HG03097 (cell line): ENCODE measurements at regions not wholly inside any gene's neighbourhood (a gene's known extent, or its start where the extent isn't known, plus 50 kb on each side); places are given as distances from the start of the nearest gene placed in this dataset.

Experiments
- ATAC-seq: cut with Tn5 transposase; IDR thresholded peaks from one replicate; pipeline ENCODE4 v1.9.1; 2021; ENCODE audit not compliant: unreplicated experiment, low FRiP score

GRCh38 chr15:94105760-94106159 lies 125.6 kb upstream of the MCTP2 start:
- ATAC-seq, result no peak

GRCh38 chr15:94100863-94101262 lies 130.5 kb upstream of the MCTP2 start:
- no peak for ATAC-seq

GRCh38 chr15:94099574-94099960 lies 131.8 kb upstream of the MCTP2 start:
- no peak for ATAC-seq

DNA sequence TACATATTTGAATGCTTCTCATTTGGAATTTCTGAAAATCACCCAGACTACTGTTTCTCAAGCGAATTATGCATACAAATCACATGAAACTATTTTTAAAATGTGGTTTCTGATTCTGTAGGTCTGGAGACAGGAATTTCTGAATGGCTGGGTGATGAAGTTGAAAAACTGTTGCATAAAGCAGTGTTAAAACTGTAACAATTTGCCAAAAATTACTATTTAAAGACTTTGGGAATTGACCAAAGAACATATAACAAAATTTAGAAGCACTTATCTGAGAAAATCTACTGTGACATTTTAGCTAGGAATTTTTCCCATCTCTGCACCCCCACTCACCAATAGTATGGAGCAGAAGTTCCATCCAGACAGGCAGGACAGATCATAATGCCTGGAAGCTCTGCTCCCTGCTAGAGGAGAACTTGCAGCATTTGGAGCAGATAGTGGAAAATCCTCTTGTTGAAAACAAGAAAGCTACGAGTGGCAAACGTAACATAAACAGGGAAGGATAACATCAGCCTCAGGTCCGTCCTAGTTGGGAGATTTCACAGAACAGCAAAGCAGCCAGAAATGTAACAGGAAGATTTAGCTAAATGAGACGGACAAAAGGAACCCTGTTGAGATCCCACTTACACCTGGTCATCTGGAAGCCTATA lies 132.3 kb upstream of the MCTP2 start:
- ATAC-seq, result no peak

GRCh38 chr15:94097552-94097951 lies 133.8 kb upstream of the MCTP2 start:
- no peak for ATAC-seq

GRCh38 chr15:94094310-94094709 lies 137.1 kb upstream of the MCTP2 start:
- ATAC-seq, result no peak

- ATAC-seq, result no peak
These were observed 145.0 kb upstream of the MCTP2 start for GRCh38 chr15:94086341-94086740.

DNA sequence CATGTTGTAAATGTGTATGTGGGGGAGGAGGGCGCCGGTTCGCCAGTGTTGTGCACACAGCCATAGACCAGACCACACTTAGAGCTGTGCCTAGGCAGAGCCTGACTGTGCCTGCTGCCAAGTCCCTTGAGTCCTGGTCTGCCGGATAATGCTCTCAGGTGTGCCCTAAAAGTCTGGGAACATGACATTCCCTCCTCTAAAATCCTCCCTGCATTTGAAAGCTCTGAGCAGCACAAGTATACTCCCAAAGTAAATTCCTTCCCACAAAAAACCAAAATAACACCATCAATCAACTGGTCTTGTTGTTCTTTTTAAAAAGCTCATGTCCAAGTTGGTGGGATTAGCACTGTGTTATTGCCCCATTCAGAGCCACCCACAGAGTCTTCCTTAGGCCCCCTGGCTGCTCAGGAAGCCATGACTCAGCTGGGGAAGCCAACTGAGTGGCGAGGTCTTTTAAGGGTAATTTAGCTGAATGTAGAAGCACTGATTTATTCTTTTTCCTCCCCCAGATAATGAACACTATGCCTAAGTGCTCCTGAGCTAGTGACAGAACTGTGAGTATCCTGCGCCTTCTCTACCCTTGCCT lies 147.8 kb upstream of the MCTP2 start:
- ATAC-seq, result no peak

- no peak for ATAC-seq
These were observed 149.5 kb upstream of the MCTP2 start for GRCh38 chr15:94081829-94082228.

DNA sequence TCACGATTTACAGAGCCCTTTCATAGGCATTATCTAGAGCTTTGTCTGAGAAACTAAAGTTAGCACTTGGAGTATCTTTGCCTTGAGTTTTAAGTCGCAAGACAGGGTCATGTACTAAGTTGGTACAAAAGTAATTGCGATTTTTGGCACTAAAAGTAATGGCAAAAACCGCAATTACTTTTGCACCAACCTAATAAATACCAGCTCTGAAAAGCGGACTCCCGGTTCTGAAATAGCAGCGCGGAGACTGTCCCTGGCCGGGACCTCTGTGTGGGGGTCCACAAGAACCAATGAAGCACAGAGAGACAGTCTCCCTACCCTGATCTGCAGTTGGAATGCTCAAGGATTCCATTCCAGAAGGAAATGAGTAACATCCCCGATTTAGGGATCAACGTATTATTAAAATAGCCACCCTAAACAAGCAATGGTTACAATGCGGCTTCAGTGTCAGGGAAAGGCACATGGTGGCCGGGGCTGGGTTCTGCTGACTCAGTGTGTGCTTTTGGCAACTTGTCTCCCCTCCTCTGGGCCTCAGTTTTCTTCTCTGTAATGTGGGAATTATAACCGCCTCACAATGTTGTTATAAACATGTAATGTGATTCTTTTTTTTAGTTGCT lies 150.3 kb upstream of the MCTP2 start:
- ATAC-seq, result no peak

GRCh38 chr15:94080416-94080815 lies 150.9 kb upstream of the MCTP2 start:
- no peak for ATAC-seq

- no peak for ATAC-seq
These were observed 151.4 kb upstream of the MCTP2 start for GRCh38 chr15:94079968-94080367.

DNA sequence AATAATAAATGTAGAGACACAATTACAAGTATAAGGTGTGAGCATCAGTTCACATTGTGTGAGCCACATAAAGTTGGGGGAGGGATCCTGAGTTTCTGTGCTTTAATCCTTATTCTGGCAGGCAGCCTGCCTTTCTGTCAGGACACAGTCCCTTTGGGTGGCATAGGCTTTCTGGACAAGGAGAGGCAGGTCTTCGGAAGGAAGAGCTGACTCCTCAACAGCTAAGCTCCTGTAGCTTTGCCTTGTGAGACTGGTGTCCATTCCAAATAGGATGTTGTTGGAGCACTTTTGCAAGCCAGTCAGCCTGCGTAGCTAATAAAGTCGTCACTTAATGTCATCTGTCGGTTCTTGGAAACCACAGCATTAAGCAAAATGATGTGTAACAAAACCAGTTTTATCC lies 151.9 kb upstream of the MCTP2 start:
- no peak for ATAC-seq

GRCh38 chr15:94077938-94078337 lies 153.4 kb upstream of the MCTP2 start:
- ATAC-seq, result no peak

DNA sequence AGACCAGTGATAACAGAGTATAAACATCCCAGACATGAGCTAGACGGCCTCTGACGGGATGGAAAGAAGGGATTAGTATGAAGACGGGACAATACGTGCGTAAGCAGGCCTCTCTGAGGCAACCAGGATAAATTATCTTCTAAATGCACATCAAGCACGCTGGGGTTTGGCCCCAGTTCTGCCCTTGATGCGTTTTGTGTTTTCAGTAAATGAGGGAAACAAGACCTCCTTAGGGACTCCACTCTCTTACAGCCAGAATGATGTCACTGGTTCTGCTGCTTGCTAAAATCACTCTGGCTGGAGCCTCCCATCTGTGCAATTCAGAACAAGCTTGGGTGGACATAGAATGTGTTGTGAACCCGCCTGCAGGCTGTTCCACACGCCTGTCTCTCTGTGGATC lies 156.0 kb upstream of the MCTP2 start:
- no peak for ATAC-seq

DNA sequence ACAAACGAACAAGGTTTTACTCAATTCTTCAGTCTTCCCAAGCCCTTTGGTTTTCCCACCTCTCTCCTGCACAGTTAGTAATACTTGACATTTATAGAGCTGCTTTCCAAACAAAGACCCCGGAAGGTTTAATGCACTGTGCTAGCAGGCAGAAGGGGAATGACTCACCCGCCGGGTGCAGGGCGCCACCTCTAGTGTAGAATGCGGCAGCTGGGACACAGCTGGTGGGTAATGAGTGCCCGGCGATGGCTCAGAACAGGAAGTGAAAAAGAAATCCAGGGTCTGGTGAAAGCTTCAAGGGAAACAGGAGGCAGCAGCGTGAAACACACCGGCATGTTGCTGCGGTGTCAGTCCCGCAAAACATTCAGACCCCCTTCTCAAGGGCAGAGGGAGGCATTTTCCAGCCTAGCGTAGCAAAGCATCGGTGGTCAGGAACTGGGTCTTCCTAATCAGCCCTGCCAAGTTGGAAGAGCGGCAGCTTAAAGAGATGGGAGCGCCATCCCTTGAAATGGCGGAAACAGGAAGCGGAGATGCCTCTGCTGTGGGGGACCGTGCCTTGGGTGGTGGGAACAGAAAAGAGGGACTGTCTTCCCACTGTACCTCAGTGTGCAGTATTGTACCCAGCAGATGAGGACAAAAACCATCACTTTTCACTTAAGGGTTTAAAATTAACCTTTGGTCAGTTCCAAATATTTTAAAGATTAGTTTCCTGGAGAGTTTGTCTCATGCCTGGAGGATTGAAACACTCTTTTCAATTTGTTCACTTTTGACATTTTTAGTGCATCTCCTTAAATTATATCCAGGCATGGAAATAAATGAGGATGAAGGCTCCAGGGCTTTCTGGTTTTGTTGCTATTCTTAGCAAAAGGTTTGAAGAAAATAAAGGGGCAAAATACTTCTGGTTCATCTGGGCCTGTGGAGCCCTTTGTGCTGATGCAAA lies 160.7 kb upstream of the MCTP2 start:
- no peak for ATAC-seq

- no peak for ATAC-seq
These were observed 161.5 kb upstream of the MCTP2 start for GRCh38 chr15:94069844-94070243.

GRCh38 chr15:94066811-94067210 lies 164.6 kb upstream of the MCTP2 start:
- ATAC-seq, result no peak

GRCh38 chr15:94066046-94066445 lies 165.3 kb upstream of the MCTP2 start:
- no peak for ATAC-seq

- ATAC-seq, result no peak
These were observed 166.6 kb upstream of the MCTP2 start for GRCh38 chr15:94064676-94065313.

GRCh38 chr15:94061041-94061440 lies 170.3 kb upstream of the MCTP2 start:
- no peak for ATAC-seq
